Dermis microvascular lymphatic vessel endothelial cell (primary cell): ENCODE measurements at regions not wholly inside any gene's neighbourhood (a gene's known extent, or its start where the extent isn't known, plus 50 kb on each side); places are given as distances from the start of the nearest gene placed in this dataset.

Experiments
- DNase-seq, 2 donors: peaks; one replicate each; pipeline versions ENCODE4 v3.0.0 to v3.0.0-alpha.2; 2010; ENCODE audit warnings: low read depth in 2 of 2

DNA sequence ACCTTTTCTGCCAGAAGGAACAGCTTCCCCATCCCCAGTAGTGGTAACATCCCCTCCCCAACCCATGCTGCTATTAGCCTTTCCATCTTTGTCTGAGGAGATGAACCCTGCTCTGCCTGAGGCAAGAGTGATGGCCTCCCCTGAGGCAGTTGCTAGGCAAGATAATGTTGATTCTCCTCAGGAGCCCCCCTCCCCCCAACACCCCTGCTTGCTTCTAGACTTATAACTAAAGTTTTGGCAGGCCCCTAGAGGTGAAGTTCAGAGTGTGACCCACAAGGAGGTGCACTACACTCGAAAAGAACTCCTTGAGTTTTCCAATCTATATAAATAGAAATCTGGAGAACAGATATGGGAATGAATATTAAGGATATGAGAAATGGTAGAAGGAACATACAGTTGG lies 962.5 kb downstream of the ADGRL3 start:
- no peak for DNase-seq

DNA sequence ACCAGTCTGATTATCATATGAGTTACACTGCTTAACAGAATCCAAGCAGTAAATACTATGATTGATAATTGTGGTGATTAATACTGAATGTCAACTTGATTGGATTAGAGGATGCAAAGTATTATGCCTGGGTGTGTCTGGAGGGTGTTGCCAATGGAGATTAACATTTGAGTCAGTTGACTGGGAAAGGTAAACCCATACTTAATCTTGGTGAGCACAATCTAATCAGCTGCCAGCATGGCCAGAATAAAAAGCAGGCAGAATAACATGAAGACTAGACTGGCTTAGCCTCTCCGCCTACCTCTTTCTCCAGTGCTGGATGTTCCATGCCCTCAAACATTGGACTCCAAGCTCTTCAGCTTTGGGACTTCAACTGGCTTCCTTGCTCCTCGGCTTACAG lies 961.3 kb downstream of the ADGRL3 start:
- DNase-seq: no peak

- DNase-seq: no peak
Measured at GRCh38 chr4:62159876-62160275, 959.8 kb downstream of the ADGRL3 start.

DNA sequence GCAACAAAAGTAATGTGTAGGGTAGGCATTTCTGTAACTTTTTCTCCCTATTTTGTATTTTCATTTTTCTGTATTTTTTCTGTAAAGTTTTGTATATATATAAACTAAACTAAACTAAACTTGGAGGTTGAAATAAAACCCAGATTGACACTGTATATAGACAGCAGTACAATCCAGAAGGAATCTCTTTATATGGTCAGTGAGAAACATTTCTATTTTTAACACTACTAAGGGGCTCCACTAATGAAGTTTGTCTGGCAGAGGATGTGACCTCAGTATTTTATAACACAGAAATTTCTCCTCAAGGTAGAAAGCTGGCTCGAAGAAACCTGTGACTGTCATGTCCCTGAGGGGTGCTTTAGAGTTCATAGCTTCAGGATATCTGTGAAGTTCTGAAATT lies 959.2 kb downstream of the ADGRL3 start:
- DNase-seq: no peak

DNA sequence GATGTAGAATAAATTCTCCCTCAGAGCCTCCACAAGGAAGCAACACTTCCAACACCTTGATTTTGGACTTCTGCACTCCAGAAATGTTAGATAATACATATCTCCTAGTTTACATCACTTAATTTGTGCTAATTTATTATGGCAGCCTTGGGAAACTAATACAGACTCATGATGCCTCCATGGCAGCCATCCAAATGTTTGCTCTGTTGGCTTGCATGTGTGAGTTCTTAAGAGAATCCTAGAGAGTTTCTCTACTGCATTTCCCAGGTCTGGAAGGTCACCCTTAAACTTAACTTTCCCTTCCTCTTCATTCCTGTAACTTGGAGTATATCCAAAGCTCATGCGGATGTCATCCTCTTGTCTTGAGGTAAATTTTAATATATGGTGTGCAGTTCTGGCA lies 956.1 kb downstream of the ADGRL3 start:
- DNase-seq: no peak

- no peak for DNase-seq
Measured at GRCh38 chr4:62145276-62145675, 945.1 kb downstream of the ADGRL3 start.

DNA sequence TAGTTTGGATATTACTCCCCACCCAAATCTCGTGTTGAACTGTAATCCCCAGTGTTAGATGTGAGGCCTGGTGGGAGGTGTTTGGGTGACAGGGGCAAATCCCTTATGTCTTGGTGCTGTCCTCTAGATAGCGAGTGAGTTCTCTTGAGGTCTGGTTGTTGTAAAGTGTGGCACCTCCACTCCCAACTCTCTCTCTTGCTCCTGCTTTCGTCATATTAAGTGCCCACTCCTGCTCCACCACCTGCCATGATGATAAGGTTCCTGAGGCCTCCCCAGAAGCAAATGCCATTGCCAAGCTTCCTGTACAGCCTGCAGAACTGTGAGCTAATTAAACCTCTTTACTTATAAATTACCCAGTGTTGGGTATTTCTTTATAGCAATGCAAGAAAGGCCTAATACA lies 944.3 kb downstream of the ADGRL3 start:
- no peak for DNase-seq

- DNase-seq: no peak
Measured at GRCh38 chr4:62135565-62136156, 935.5 kb downstream of the ADGRL3 start.

DNA sequence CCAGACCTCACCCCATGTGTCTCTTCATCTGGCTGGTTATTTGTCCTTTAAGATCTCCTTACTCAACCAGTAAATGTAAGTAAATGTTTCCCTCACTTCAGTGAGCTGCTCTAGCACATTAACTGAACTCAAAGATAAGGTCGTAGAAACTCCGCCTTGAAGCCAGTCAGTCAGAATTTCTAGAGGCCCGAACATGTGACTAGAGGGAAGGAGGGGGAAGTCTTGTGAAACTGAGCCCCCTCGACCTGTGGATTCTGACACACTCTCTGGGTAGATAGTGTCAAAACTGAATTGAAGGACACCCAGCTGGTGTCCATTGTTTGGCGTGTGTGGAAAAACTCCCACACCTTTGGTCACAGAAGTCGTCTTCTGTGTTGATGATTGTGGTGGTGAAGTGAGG lies 933.9 kb downstream of the ADGRL3 start:
- no peak for DNase-seq

GRCh38 chr4:62133101-62133897 lies 933.2 kb downstream of the ADGRL3 start:
- no peak for DNase-seq

GRCh38 chr4:62131049-62131448 lies 930.9 kb downstream of the ADGRL3 start:
- no peak for DNase-seq

DNA sequence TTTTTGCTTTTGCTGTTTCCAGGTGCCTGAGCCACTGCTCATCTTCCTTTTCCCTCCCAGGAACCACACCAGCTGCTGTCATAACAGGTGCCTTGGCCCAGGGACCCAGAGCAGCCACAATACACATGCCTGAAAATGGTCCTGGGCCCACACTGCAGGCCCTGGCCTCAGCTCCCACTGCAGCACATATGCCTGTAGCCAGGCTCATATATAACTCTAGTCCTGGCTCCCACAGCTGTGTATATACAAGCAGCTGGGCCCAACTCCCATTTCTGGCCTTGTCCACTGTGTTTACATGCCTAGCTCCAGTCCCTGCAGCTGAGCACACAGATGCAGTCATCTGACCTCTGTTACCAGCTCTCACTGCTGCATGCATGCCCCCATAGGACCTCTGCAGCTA lies 930.5 kb downstream of the ADGRL3 start:
- no peak for DNase-seq

GRCh38 chr4:62130230-62130629 lies 930.1 kb downstream of the ADGRL3 start:
- DNase-seq: no peak
